Suprapubic skin (tissue), 4 donors: ENCODE measurements at regions not wholly inside any gene's neighbourhood (a gene's known extent, or its start where the extent isn't known, plus 50 kb on each side); places are given as distances from the start of the nearest gene placed in this dataset.

ENCODE experiments used
- DNase-seq, 2 donors: peaks; one replicate each; pipeline ENCODE4 v3.0.0-alpha.2; 2019; ENCODE audit warnings: low spot score in 2 of 2
- H3K27ac ChIP-seq: fragments of 200-600 bp; sonication (generic); one replicate; pipeline ENCODE4 v1.5.1; 2019
- H3K27me3 ChIP-seq: fragments of 200-600 bp; sonication (generic); one replicate; pipeline ENCODE4 v1.5.1; 2019
- H3K36me3 ChIP-seq: fragments of 200-600 bp; sonication (generic); one replicate; pipeline ENCODE4 v1.5.1; 2019
- H3K4me1 ChIP-seq: fragments of 200-600 bp; sonication (generic); one replicate; pipeline ENCODE4 v1.5.1; 2019
- H3K4me3 ChIP-seq: fragments of 200-600 bp; sonication (generic); one replicate; pipeline ENCODE4 v1.5.1; 2019; ENCODE audit warnings: mild to moderate bottlenecking
- H3K9me3 ChIP-seq: fragments of 200-600 bp; sonication (generic); one replicate; pipeline ENCODE4 v1.5.1; 2019
- EP300 ChIP-seq: sonication (generic); formaldehyde crosslinking; IDR thresholded peaks from one replicate; pipeline ENCODE4 v1.6.1; 2017; ENCODE audit warnings: antibody characterized with exemption
- POLR2A ChIP-seq, 2 donors: fragments of 450-650 bp; IDR thresholded peaks; one replicate each; pipeline ENCODE4 v1.6.1; 2017; ENCODE audit warnings: antibody characterized with exemption in 2 of 2, mild to moderate bottlenecking in 2 of 2, moderate library complexity in 2 of 2
- POLR2AphosphoS5 ChIP-seq, 3 donors: sonication (generic); formaldehyde crosslinking; IDR thresholded peaks; one replicate each; pipeline ENCODE4 v1.6.1; 2017; ENCODE audit warnings: antibody characterized with exemption in 3 of 3
- WGBS: methylation state at CpG from one replicate; pipeline ENCODE4 v1.1.5; 2018; 5-methylcytosine and 5-hydroxymethylcytosine counted together
- TF ChIP-seq, protein P1 (sequence below), 2 donors: fragments of 200-600 bp in 1 of 2; fragments of 450-650 bp in 1 of 2; sonication (generic) in 1 of 2; IDR thresholded peaks; one replicate each; pipeline ENCODE4 v1.5.1; 2016 to 2019; ENCODE audit warnings: antibody characterized with exemption in 2 of 2, mild to moderate bottlenecking in 1 of 2, moderate library complexity in 1 of 2

DNA sequence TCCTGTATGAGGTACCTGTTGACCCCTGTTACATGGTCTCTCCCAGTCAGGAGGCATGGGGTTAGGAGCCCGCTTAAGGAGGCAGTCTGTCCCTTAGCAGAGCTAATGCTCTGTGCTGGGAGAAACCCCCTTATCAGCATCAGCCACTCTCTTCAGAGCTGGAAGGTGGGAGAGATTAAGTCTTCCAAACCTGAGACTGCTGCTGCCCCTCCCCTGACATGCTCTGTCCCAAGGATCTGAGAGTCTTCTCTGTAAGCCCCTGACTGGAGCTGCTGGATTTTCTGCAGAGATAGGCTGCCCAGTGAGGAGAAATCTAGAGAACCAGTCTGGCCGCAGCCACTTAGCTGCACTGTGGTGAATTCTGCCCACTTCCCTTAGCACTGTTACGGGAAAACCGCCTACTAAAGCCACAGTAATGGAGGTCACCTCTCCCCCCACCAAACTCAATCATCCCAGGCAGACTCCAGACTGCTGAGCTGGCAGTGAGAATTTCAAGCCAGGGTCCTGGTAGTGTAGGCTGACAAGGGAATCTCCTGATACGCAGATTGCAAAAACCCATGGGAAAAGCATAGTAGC is 222.3 kb downstream of the DDX3Y start:
- Histone ChIP-seq H3K27me3 (no peaks in the 10 kb centered on the region), H3K36me3 (no peaks in the 10 kb centered on the region), H3K9me3 (no peaks in the 10 kb centered on the region), H3K4me1 (no peaks in the 10 kb centered on the region), H3K27ac (no peak overlapping the region), H3K4me3 (no peak overlapping the region)
- WGBS = no CpG with 5 or more reads among the region's 5 CpGs
- TF ChIP-seq EP300 = no peak
- TF ChIP-seq POLR2A (IDR thresholded peaks at IDR 0.05) = no peak
- no peak for TF ChIP-seq POLR2AphosphoS5 (IDR thresholded peaks at IDR 0.05)
- TF ChIP-seq, protein P1, sequence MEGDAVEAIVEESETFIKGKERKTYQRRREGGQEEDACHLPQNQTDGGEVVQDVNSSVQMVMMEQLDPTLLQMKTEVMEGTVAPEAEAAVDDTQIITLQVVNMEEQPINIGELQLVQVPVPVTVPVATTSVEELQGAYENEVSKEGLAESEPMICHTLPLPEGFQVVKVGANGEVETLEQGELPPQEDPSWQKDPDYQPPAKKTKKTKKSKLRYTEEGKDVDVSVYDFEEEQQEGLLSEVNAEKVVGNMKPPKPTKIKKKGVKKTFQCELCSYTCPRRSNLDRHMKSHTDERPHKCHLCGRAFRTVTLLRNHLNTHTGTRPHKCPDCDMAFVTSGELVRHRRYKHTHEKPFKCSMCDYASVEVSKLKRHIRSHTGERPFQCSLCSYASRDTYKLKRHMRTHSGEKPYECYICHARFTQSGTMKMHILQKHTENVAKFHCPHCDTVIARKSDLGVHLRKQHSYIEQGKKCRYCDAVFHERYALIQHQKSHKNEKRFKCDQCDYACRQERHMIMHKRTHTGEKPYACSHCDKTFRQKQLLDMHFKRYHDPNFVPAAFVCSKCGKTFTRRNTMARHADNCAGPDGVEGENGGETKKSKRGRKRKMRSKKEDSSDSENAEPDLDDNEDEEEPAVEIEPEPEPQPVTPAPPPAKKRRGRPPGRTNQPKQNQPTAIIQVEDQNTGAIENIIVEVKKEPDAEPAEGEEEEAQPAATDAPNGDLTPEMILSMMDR (IDR thresholded peaks at IDR 0.05) = no peak
- DNase-seq = no peak

GRCh38 chrY:13127476-13127875 is 222.8 kb downstream of the DDX3Y start:
- Histone ChIP-seq H3K4me1 (no peaks in the 10 kb centered on the region), H3K36me3 (no peaks in the 10 kb centered on the region), H3K9me3 (no peaks in the 10 kb centered on the region), H3K27me3 (no peaks in the 10 kb centered on the region), H3K27ac (no peak overlapping the region), H3K4me3 (no peak overlapping the region)
- no peak for TF ChIP-seq EP300
- TF ChIP-seq, protein P1 (IDR thresholded peaks at IDR 0.05) = no peak
- TF ChIP-seq POLR2AphosphoS5 (IDR thresholded peaks at IDR 0.05) = no peak
- TF ChIP-seq POLR2A (IDR thresholded peaks at IDR 0.05) = no peak
- no peak for DNase-seq

GRCh38 chrY:13149148-13149547 is 244.5 kb downstream of the DDX3Y start:
- Histone ChIP-seq H3K27ac (no peak overlapping the region), H3K27me3 (no peaks in the 10 kb centered on the region), H3K4me3 (peak overlapping the region; percentile 23), H3K36me3 (no peaks in the 10 kb centered on the region), H3K9me3 (no peaks in the 10 kb centered on the region), H3K4me1 (no peaks in the 10 kb centered on the region)
- TF ChIP-seq EP300 = no peak
- TF ChIP-seq, protein P1 (IDR thresholded peaks at IDR 0.05) = no peak
- TF ChIP-seq POLR2AphosphoS5 (IDR thresholded peaks at IDR 0.05) = no peak
- TF ChIP-seq POLR2A (IDR thresholded peaks at IDR 0.05) = no peak
- no peak for DNase-seq

GRCh38 chrY:13167698-13168097 is 263.0 kb downstream of the DDX3Y start:
- no CpG with 5 or more reads among the region's 1 CpG for WGBS
- no peak overlapping the region for H3K27ac ChIP-seq
- DNase-seq = no peak

GRCh38 chrY:13168257-13168656 is 263.6 kb downstream of the DDX3Y start:
- Histone ChIP-seq H3K9me3 (no peaks in the 10 kb centered on the region), H3K4me3 (no peak overlapping the region), H3K4me1 (no peaks in the 10 kb centered on the region), H3K27ac (no peak overlapping the region), H3K27me3 (no peaks in the 10 kb centered on the region), H3K36me3 (no peaks in the 10 kb centered on the region)
- no peak for TF ChIP-seq POLR2A (IDR thresholded peaks at IDR 0.05)
- no peak for TF ChIP-seq POLR2AphosphoS5 (IDR thresholded peaks at IDR 0.05)
- TF ChIP-seq, protein P1 (IDR thresholded peaks at IDR 0.05) = no peak
- WGBS = no CpG with 5 or more reads among the region's 1 CpG
- no peak for DNase-seq

More at GRCh38 chrY:13167698-13168097, 263.0 kb downstream of the DDX3Y start:
- Histone ChIP-seq H3K36me3 (no peaks in the 10 kb centered on the region), H3K9me3 (no peaks in the 10 kb centered on the region), H3K4me1 (no peaks in the 10 kb centered on the region), H3K27me3 (no peaks in the 10 kb centered on the region), H3K4me3 (no peak overlapping the region)
- TF ChIP-seq POLR2AphosphoS5 (IDR thresholded peaks at IDR 0.05) = no peak
- TF ChIP-seq EP300 = no peak
- TF ChIP-seq POLR2A (IDR thresholded peaks at IDR 0.05) = no peak
- TF ChIP-seq, protein P1 (IDR thresholded peaks at IDR 0.05) = no peak
